GM19023 (cell line): ENCODE measurements at regions not wholly inside any gene's neighbourhood (a gene's known extent, or its start where the extent isn't known, plus 50 kb on each side); places are given as distances from the start of the nearest gene placed in this dataset.

Source experiments
- ATAC-seq: cut with Tn5 transposase; IDR thresholded peaks from one replicate; pipeline ENCODE4 v1.9.1; 2021; ENCODE audit warnings: mild to moderate bottlenecking, moderate library complexity; ENCODE audit not compliant: unreplicated experiment

GRCh38 chr9:89829346-89829745 lies 224.5 kb downstream of the GADD45G start:
- no peak for ATAC-seq

GRCh38 chr9:89835666-89836065 lies 230.9 kb downstream of the GADD45G start:
- ATAC-seq = no peak

GRCh38 chr9:89837162-89837933 lies 232.5 kb downstream of the GADD45G start:
- ATAC-seq = no peak

GRCh38 chr9:89837934-89838310 lies 233.1 kb downstream of the GADD45G start:
- no peak for ATAC-seq

GRCh38 chr9:89838621-89839020 lies 233.8 kb downstream of the GADD45G start:
- ATAC-seq = no peak

- ATAC-seq = no peak
Observed at GRCh38 chr9:89839449-89839848, 234.6 kb downstream of the GADD45G start.

GRCh38 chr9:89839952-89840351 lies 235.1 kb downstream of the GADD45G start:
- no peak for ATAC-seq

GRCh38 chr9:89841456-89841855 lies 236.6 kb downstream of the GADD45G start:
- ATAC-seq = no peak

GRCh38 chr9:89842267-89842768 lies 237.5 kb downstream of the GADD45G start:
- ATAC-seq = no peak

GRCh38 chr9:89843074-89843473 lies 238.3 kb downstream of the GADD45G start:
- ATAC-seq = no peak

GRCh38 chr9:89843591-89843990 lies 238.8 kb downstream of the GADD45G start:
- ATAC-seq = no peak

- ATAC-seq = no peak
Observed at GRCh38 chr9:89844075-89844474, 239.3 kb downstream of the GADD45G start.

GRCh38 chr9:89844535-89844934 lies 239.7 kb downstream of the GADD45G start:
- ATAC-seq = no peak

GRCh38 chr9:89845321-89845720 lies 240.5 kb downstream of the GADD45G start:
- no peak for ATAC-seq

GRCh38 chr9:89845862-89846261 lies 241.1 kb downstream of the GADD45G start:
- no peak for ATAC-seq

GRCh38 chr9:89848060-89849040 lies 243.5 kb downstream of the GADD45G start:
- no peak for ATAC-seq

GRCh38 chr9:89849096-89849495 lies 244.3 kb downstream of the GADD45G start:
- ATAC-seq = no peak

- ATAC-seq = no peak
Observed at GRCh38 chr9:89850153-89850552, 245.3 kb downstream of the GADD45G start.

- ATAC-seq = no peak
Observed at GRCh38 chr9:89850631-89851325, 246.0 kb downstream of the GADD45G start.

- no peak for ATAC-seq
Observed at GRCh38 chr9:89853161-89853560, 248.3 kb downstream of the GADD45G start.

GRCh38 chr9:89853931-89854330 lies 249.1 kb downstream of the GADD45G start:
- no peak for ATAC-seq
